HCT116 (cell line): ENCODE measurements at regions not wholly inside any gene's neighbourhood (a gene's known extent, or its start where the extent isn't known, plus 50 kb on each side); places are given as distances from the start of the nearest gene placed in this dataset.

Experiments
- ATAC-seq: fragments of 200-7000 bp; cut with Tn5 transposase; 2 replicates; pipeline ENCODE4 v1.9.1; 2020; ENCODE audit warnings: mild to moderate bottlenecking, moderate library complexity
- BruUV-seq: library from RNA; stranded (reverse); fragments of 400-500 nt; replicated peaks from 2 replicates; lab custom pipeline; 2021; lab: Mats Ljungman, UMichigan
- CTCF ChIA-PET: fragments of 300-600 bp; sonication (Branson Sonifier 250); formaldehyde crosslinking; loops from one replicate; lab custom pipeline; 2021; ENCODE audit warnings: antibody characterized with exemption; lab: Charles Lee
- POLR2A ChIA-PET: fragments of 300-600, 350-600 bp; sonication (Branson Sonifier 250); formaldehyde crosslinking; loops from one replicate; lab custom pipeline; 2021; ENCODE audit warnings: antibody characterized with exemption; lab: Charles Lee
- RAD21 ChIA-PET, 2 experiments: fragments of 300-600 bp; sonication (Branson Sonifier 250); formaldehyde crosslinking; loops; one replicate each; lab custom pipeline; 2023; ENCODE audit warnings: low total read pairs in 2 of 2; ENCODE audit not compliant: uncharacterized antibody in 2 of 2, unreplicated experiment in 2 of 2, low non-redundant PET in 1 of 2; lab: Charles Lee
- DNase-seq: peaks from one replicate; pipeline ENCODE4 v3.0.0-alpha.2; 2010; ENCODE audit warnings: low read depth, low spot score
- H2AFZ ChIP-seq: fragments of 200-600 bp; shearing (Covaris generic), sonication (generic); 2 replicates; pipeline ENCODE4 v1.6.1; 2017; ENCODE audit warnings: low read depth, mixed run types, mixed read lengths, antibody characterized with exemption, low read length; ENCODE audit not compliant: poor library complexity, severe bottlenecking
- H3K27ac ChIP-seq: 2 replicates; pipeline ENCODE4 v1.5.1; 2012; ENCODE audit warnings: low read depth, low read length
- H3K27me3 ChIP-seq: fragments of 200-600 bp; sonication (generic); 2 replicates; pipeline ENCODE4 v1.6.1; 2016; ENCODE audit warnings: mixed run types, low read length, mixed read lengths; ENCODE audit not compliant: insufficient read depth
- H3K36me3 ChIP-seq, 2 experiments: fragments of 200-500 bp in 1 of 2; fragments of 200-600 bp in 1 of 2; sonication (Bioruptor generic) in 1 of 2; sonication (generic) in 1 of 2; 2 replicates each; pipeline versions ENCODE4 v1.5.1 to v1.6.1; 2014 to 2016; ENCODE audit warnings: low read length in 2 of 2, inconsistent platforms in 1 of 2, mixed read lengths in 1 of 2, mixed run types in 1 of 2; ENCODE audit not compliant: insufficient read depth in 2 of 2, control insufficient read depth in 1 of 2
- H3K4me1 ChIP-seq, 2 experiments: fragments of 200-600 bp in 1 of 2; sonication (generic) in 1 of 2; 2 replicates each; pipeline versions ENCODE4 v1.5.1 to v1.6.1; 2012 to 2017; ENCODE audit warnings: low read length in 2 of 2, inconsistent platforms in 1 of 2, mild to moderate bottlenecking in 1 of 2, mixed read lengths in 1 of 2, mixed run types in 1 of 2, moderate library complexity in 1 of 2; ENCODE audit not compliant: insufficient read depth in 2 of 2, control insufficient read depth in 1 of 2
- H3K4me2 ChIP-seq: fragments of 200-600 bp; sonication (generic); 2 replicates; pipeline ENCODE4 v1.6.1; 2017; ENCODE audit warnings: mixed run types, low read length, mixed read lengths
- H3K4me3 ChIP-seq, 2 experiments: fragments of 200-600 bp in 1 of 2; sonication (generic) in 1 of 2; replicated peaks in 1 of 2; 2 replicates each; pipeline ENCODE4 v1.5.1; 2011 to 2016; ENCODE audit warnings: low read length in 2 of 2, control low read depth in 1 of 2, low read depth in 1 of 2, mild to moderate bottlenecking in 1 of 2, mixed read lengths in 1 of 2, mixed run types in 1 of 2
- H3K79me2 ChIP-seq: fragments of 200-600 bp; sonication (generic); 2 replicates; pipeline ENCODE4 v1.6.1; 2017; ENCODE audit warnings: mild to moderate bottlenecking, mixed run types, low read length, moderate library complexity, mixed read lengths; ENCODE audit not compliant: insufficient read depth
- H3K9ac ChIP-seq: fragments of 200-600 bp; sonication (generic); 2 replicates; pipeline ENCODE4 v1.6.1; 2016; ENCODE audit warnings: low read length, mixed read lengths
- H3K9me2 ChIP-seq: fragments of 200-600 bp; sonication (generic), shearing (Covaris generic); 2 replicates; pipeline ENCODE4 v1.6.1; 2017; ENCODE audit warnings: mixed run types, mild to moderate bottlenecking, moderate library complexity; ENCODE audit not compliant: insufficient read depth
- H3K9me3 ChIP-seq, 2 experiments: fragments of 200-500 bp in 1 of 2; fragments of 200-600 bp in 1 of 2; sonication (Bioruptor generic) in 1 of 2; sonication (generic) in 1 of 2; 2 replicates each; pipeline ENCODE4 v1.6.1; 2014 to 2017; ENCODE audit warnings: low read length in 2 of 2, mixed read lengths in 2 of 2, inconsistent platforms in 1 of 2, low read depth in 1 of 2, mild to moderate bottlenecking in 1 of 2, mixed run types in 1 of 2, moderate library complexity in 1 of 2; ENCODE audit not compliant: control insufficient read depth in 1 of 2, insufficient read depth in 1 of 2
- H4K20me1 ChIP-seq: fragments of 200-600 bp; sonication (generic), shearing (Covaris generic); 2 replicates; pipeline ENCODE4 v1.6.1; 2017; ENCODE audit warnings: mixed run types, mild to moderate bottlenecking, moderate library complexity; ENCODE audit not compliant: insufficient read depth
- CBX3 ChIP-seq: IDR thresholded peaks from 2 replicates; pipeline ENCODE4 v1.6.1; 2012; ENCODE audit warnings: low read depth
- CEBPB ChIP-seq: IDR thresholded peaks from 2 replicates; pipeline ENCODE4 v1.6.1; 2012; ENCODE audit warnings: low read depth
- EGR1 ChIP-seq: IDR thresholded peaks from 2 replicates; pipeline ENCODE4 v1.6.1; 2012; ENCODE audit warnings: low read depth
- ELF1 ChIP-seq: IDR thresholded peaks from 2 replicates; pipeline ENCODE4 v1.6.1; 2012; ENCODE audit warnings: low read depth, borderline replicate concordance
- EZH2 ChIP-seq: fragments of 200-600 bp; sonication (generic); IDR thresholded peaks from 2 replicates; pipeline ENCODE4 v1.6.1; 2017; ENCODE audit warnings: antibody characterized with exemption, mixed run types
- EZH2phosphoT487 ChIP-seq: fragments of 200-600 bp; IDR thresholded peaks from 2 replicates; pipeline ENCODE4 v1.6.1; 2018; ENCODE audit warnings: antibody characterized with exemption, borderline replicate concordance
- FOSL1 ChIP-seq: IDR thresholded peaks from 2 replicates; pipeline ENCODE4 v1.6.1; 2012; ENCODE audit warnings: low read depth
- RAD21 ChIP-seq: IDR thresholded peaks from 2 replicates; pipeline ENCODE4 v1.6.1; 2012; ENCODE audit warnings: low read depth, mild to moderate bottlenecking
- REST ChIP-seq: IDR thresholded peaks from 2 replicates; pipeline ENCODE4 v1.6.1; 2012; ENCODE audit warnings: low read depth
- SP1 ChIP-seq: IDR thresholded peaks from 2 replicates; pipeline ENCODE4 v1.6.1; 2012; ENCODE audit warnings: low read depth
- SRF ChIP-seq: IDR thresholded peaks from 2 replicates; pipeline ENCODE4 v1.6.1; 2012; ENCODE audit warnings: low read depth
- TCF7L2 ChIP-seq: IDR thresholded peaks from 2 replicates; pipeline ENCODE4 v1.7.0; 2011; ENCODE audit warnings: borderline replicate concordance, inconsistent platforms; ENCODE audit not compliant: insufficient read depth, insufficient read length; ENCODE audit errors: extremely low read depth
- YY1 ChIP-seq: IDR thresholded peaks from 2 replicates; pipeline ENCODE4 v1.6.1; 2011; ENCODE audit warnings: low read length, low read depth, moderate library complexity, mild to moderate bottlenecking; ENCODE audit not compliant: insufficient replicate concordance; ENCODE audit errors: extremely low read depth
- ZFX ChIP-seq: fragments of 450-650 bp; IDR thresholded peaks from 2 replicates; pipeline ENCODE4 v1.6.1; 2017
- ZNF274 ChIP-seq: fragments of 200-500 bp; sonication (Bioruptor generic); IDR thresholded peaks from 2 replicates; pipeline ENCODE4 v1.6.1; 2014; ENCODE audit warnings: mild to moderate bottlenecking, low read depth, low read length, inconsistent platforms
- intact Hi-C: fragments of 100-400 bp; cut with micrococcal nuclease; formaldehyde crosslinking; loops from 2 replicates; pipeline ENCODE4 v1.10.0; 2022
- TF ChIP-seq, protein P1 (sequence below): IDR thresholded peaks from 2 replicates; pipeline ENCODE4 v1.6.1; 2012
- TF ChIP-seq, protein P2 (sequence below), 3 experiments: fragments of 200-600 bp in 1 of 3; sonication (generic) in 1 of 3; IDR thresholded peaks in 2 of 3; conservative IDR thresholded peaks in 1 of 3; 2 replicates each; pipeline ENCODE4 v1.5.1; 2012 to 2017; ENCODE audit warnings: low read depth in 2 of 3, low read length in 2 of 3, antibody characterized with exemption in 1 of 3, borderline replicate concordance in 1 of 3, control low read depth in 1 of 3, mild to moderate bottlenecking in 1 of 3, mixed read lengths in 1 of 3, mixed run types in 1 of 3, moderate library complexity in 1 of 3; ENCODE audit not compliant: insufficient read depth in 1 of 3

GRCh38 chr5:52202256-52202655 lies 585.5 kb upstream of the ITGA1 start:
- no peak for ATAC-seq
- ChIA-PET CTCF (no interaction called here), POLR2A (no interaction called here), RAD21 (no interaction called here)
- no peaks in the 10 kb centered on the region for H3K9me3 ChIP-seq
- no peaks in the 10 kb centered on the region for H3K36me3 ChIP-seq
- H2AFZ ChIP-seq = no peak overlapping the region
- no peak overlapping the region for H3K9ac ChIP-seq
- H4K20me1 ChIP-seq = no peaks in the 10 kb centered on the region
- TF ChIP-seq EGR1 (no peak), CBX3 (no peak), FOSL1 (no peak), EZH2 (no peak), ZFX (no peak), EZH2phosphoT487 (no peak), SRF (no peak)
- TF ChIP-seq, protein P1, sequence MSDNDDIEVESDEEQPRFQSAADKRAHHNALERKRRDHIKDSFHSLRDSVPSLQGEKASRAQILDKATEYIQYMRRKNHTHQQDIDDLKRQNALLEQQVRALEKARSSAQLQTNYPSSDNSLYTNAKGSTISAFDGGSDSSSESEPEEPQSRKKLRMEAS = no peak
- H3K79me2 ChIP-seq = no peaks in the 10 kb centered on the region
- H3K4me2 ChIP-seq = no peak overlapping the region
- no peak for DNase-seq
- H3K4me1 ChIP-seq = no peaks in the 10 kb centered on the region
- intact Hi-C loops = no loop called here
- no peaks in the 10 kb centered on the region for H3K9me2 ChIP-seq
- H3K27me3 ChIP-seq = no peaks in the 10 kb centered on the region
- BruUV-seq = no TSS peak
- no peak overlapping the region for H3K4me3 ChIP-seq
- H3K27ac ChIP-seq = no peak overlapping the region

GRCh38 chr5:52204310-52204709 lies 583.4 kb upstream of the ITGA1 start:
- no peaks in the 10 kb centered on the region for H3K9me2 ChIP-seq
- no peak overlapping the region for H3K4me3 ChIP-seq
- H2AFZ ChIP-seq = no peak overlapping the region
- H3K4me2 ChIP-seq = no peak overlapping the region
- intact Hi-C loops = no loop called here
- H3K9ac ChIP-seq = no peak overlapping the region
- BruUV-seq = no TSS peak
- ChIA-PET CTCF (no interaction called here), RAD21 (no interaction called here), POLR2A (no interaction called here)
- H3K79me2 ChIP-seq = no peaks in the 10 kb centered on the region
- H3K36me3 ChIP-seq = no peaks in the 10 kb centered on the region
- H3K27me3 ChIP-seq = no peaks in the 10 kb centered on the region
- no peaks in the 10 kb centered on the region for H3K9me3 ChIP-seq
- no peak overlapping the region for H3K27ac ChIP-seq
- DNase-seq (no peak), ATAC-seq (no peak)
- no peaks in the 10 kb centered on the region for H4K20me1 ChIP-seq
- H3K4me1 ChIP-seq = no peaks in the 10 kb centered on the region
- TF ChIP-seq, protein P2, sequence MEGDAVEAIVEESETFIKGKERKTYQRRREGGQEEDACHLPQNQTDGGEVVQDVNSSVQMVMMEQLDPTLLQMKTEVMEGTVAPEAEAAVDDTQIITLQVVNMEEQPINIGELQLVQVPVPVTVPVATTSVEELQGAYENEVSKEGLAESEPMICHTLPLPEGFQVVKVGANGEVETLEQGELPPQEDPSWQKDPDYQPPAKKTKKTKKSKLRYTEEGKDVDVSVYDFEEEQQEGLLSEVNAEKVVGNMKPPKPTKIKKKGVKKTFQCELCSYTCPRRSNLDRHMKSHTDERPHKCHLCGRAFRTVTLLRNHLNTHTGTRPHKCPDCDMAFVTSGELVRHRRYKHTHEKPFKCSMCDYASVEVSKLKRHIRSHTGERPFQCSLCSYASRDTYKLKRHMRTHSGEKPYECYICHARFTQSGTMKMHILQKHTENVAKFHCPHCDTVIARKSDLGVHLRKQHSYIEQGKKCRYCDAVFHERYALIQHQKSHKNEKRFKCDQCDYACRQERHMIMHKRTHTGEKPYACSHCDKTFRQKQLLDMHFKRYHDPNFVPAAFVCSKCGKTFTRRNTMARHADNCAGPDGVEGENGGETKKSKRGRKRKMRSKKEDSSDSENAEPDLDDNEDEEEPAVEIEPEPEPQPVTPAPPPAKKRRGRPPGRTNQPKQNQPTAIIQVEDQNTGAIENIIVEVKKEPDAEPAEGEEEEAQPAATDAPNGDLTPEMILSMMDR (IDR thresholded peaks at IDR 0.05 in 2 of 3, conservative IDR thresholded peaks at IDR 0.05 in 1 of 3; ENCODE audit: borderline replicate concordance in 1 of 3, insufficient read depth in 1 of 3, low read depth in 2 of 3, low read length in 2 of 3) = no peak
- TF ChIP-seq YY1 (no peak), SP1 (no peak), TCF7L2 (no peak), RAD21 (no peak), FOSL1 (no peak), ZNF274 (no peak), REST (no peak), EZH2 (no peak), ZFX (no peak), CBX3 (no peak), CEBPB (no peak), ELF1 (no peak)
